ENCODE measurements at regions not wholly inside any gene's neighbourhood (a gene's known extent, or its start where the extent isn't known, plus 50 kb on each side); places are given as distances from the start of the nearest gene placed in this dataset.

DNA sequence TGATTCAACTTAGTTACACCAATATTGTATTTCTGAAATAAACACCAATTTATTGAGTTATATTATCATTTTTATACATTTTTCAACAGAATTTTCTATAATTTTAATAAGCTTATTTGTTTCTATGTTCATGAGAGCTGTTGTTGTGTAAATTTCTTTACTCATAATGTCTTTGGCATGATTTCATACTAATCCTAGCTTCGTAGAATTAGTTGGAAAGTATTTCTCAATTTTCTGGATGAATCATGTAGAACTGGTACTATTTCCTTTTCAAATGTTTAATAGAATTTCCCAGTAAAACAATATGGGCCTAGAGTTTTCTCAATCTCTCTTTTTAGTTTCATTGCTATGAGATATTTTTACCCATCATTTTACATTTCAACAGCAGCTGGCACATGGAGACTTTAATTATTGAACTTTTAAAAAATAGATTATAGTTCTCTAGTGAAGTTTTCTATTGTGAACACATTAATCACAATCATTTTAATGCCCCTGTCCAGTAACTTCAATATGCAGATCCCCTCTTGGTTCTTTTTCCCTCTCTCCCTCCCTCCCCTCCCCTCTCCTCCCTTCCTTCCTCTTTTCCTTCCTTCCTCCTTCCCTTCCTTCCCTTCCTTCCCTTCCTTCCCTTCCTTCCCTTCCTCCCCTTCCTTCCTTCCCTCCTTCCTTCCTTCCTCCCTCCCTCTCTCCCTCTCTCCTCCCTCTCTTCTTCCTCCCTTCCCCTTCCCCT lies 1357.1 kb downstream of the ZPLD1 start:
- TF ChIP-seq, protein P1, sequence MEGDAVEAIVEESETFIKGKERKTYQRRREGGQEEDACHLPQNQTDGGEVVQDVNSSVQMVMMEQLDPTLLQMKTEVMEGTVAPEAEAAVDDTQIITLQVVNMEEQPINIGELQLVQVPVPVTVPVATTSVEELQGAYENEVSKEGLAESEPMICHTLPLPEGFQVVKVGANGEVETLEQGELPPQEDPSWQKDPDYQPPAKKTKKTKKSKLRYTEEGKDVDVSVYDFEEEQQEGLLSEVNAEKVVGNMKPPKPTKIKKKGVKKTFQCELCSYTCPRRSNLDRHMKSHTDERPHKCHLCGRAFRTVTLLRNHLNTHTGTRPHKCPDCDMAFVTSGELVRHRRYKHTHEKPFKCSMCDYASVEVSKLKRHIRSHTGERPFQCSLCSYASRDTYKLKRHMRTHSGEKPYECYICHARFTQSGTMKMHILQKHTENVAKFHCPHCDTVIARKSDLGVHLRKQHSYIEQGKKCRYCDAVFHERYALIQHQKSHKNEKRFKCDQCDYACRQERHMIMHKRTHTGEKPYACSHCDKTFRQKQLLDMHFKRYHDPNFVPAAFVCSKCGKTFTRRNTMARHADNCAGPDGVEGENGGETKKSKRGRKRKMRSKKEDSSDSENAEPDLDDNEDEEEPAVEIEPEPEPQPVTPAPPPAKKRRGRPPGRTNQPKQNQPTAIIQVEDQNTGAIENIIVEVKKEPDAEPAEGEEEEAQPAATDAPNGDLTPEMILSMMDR (IDR thresholded peaks at IDR 0.05) = no peak
- no peak for TF ChIP-seq SIN3A (IDR thresholded peaks at IDR 0.05; ENCODE audit: borderline replicate concordance, insufficient read depth, low read depth, low read length)
- TF ChIP-seq, protein P2, sequence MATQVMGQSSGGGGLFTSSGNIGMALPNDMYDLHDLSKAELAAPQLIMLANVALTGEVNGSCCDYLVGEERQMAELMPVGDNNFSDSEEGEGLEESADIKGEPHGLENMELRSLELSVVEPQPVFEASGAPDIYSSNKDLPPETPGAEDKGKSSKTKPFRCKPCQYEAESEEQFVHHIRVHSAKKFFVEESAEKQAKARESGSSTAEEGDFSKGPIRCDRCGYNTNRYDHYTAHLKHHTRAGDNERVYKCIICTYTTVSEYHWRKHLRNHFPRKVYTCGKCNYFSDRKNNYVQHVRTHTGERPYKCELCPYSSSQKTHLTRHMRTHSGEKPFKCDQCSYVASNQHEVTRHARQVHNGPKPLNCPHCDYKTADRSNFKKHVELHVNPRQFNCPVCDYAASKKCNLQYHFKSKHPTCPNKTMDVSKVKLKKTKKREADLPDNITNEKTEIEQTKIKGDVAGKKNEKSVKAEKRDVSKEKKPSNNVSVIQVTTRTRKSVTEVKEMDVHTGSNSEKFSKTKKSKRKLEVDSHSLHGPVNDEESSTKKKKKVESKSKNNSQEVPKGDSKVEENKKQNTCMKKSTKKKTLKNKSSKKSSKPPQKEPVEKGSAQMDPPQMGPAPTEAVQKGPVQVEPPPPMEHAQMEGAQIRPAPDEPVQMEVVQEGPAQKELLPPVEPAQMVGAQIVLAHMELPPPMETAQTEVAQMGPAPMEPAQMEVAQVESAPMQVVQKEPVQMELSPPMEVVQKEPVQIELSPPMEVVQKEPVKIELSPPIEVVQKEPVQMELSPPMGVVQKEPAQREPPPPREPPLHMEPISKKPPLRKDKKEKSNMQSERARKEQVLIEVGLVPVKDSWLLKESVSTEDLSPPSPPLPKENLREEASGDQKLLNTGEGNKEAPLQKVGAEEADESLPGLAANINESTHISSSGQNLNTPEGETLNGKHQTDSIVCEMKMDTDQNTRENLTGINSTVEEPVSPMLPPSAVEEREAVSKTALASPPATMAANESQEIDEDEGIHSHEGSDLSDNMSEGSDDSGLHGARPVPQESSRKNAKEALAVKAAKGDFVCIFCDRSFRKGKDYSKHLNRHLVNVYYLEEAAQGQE (IDR thresholded peaks at IDR 0.05; ENCODE audit: insufficient read depth in 1 of 2, low read depth in 2 of 2, low read length in 1 of 2) = no peak
- TF ChIP-seq POLR2AphosphoS5 (IDR thresholded peaks at IDR 0.05; ENCODE audit: low read depth, low read length) = no peak
